Endodermal cell (in vitro differentiated cells): ENCODE measurements at regions not wholly inside any gene's neighbourhood (a gene's known extent, or its start where the extent isn't known, plus 50 kb on each side); places are given as distances from the start of the nearest gene placed in this dataset.

ENCODE experiments used
- DNase-seq: peaks from one replicate; pipeline ENCODE4 v3.0.0-alpha.2; 2017
- H3K27ac ChIP-seq: 2 replicates; pipeline ENCODE4 v1.5.1; 2013; ENCODE audit warnings: mild to moderate bottlenecking, low read depth, low read length, moderate library complexity
- H3K27me3 ChIP-seq: 2 replicates; pipeline ENCODE4 v1.6.1; 2013; ENCODE audit warnings: mild to moderate bottlenecking, low read length, moderate library complexity; ENCODE audit not compliant: insufficient read depth, control insufficient read depth, poor library complexity, severe bottlenecking
- H3K36me3 ChIP-seq: 2 replicates; pipeline ENCODE4 v1.7.0; 2013; ENCODE audit warnings: mild to moderate bottlenecking, low read length, moderate library complexity; ENCODE audit not compliant: control insufficient read depth, insufficient read depth
- H3K4me1 ChIP-seq: one replicate; pipeline ENCODE4 v1.7.0; 2013; ENCODE audit warnings: low read length; ENCODE audit not compliant: control insufficient read depth, insufficient read depth
- H3K4me3 ChIP-seq: 2 replicates; pipeline ENCODE4 v1.5.1; 2013; ENCODE audit warnings: mild to moderate bottlenecking, low read length, moderate library complexity
- H3K9ac ChIP-seq: 2 replicates; pipeline ENCODE4 v1.6.1; 2013; ENCODE audit warnings: mild to moderate bottlenecking, low read length, moderate library complexity; ENCODE audit not compliant: poor library complexity, severe bottlenecking; ENCODE audit errors: extremely low read depth
- H3K9me3 ChIP-seq: 2 replicates; pipeline ENCODE4 v1.6.1; 2013; ENCODE audit warnings: mild to moderate bottlenecking, low read length, moderate library complexity; ENCODE audit not compliant: control insufficient read depth
- H3K27ac Mint-ChIP-seq: 2 replicates; pipeline ENCODE4 v1.8.0; 2020; ENCODE audit warnings: mixed read lengths
- H3K27me3 Mint-ChIP-seq: 2 replicates; pipeline ENCODE4 v1.8.0; 2021; ENCODE audit warnings: mild to moderate bottlenecking, mixed read lengths; ENCODE audit not compliant: insufficient read depth
- H3K36me3 Mint-ChIP-seq: 2 replicates; pipeline ENCODE4 v1.8.0; 2020; ENCODE audit warnings: low read depth, mixed read lengths
- H3K4me1 Mint-ChIP-seq: 2 replicates; pipeline ENCODE4 v1.8.0; 2020; ENCODE audit warnings: mixed read lengths
- H3K4me3 Mint-ChIP-seq: 2 replicates; pipeline ENCODE4 v1.8.0; 2020; ENCODE audit warnings: mild to moderate bottlenecking, moderate library complexity, mixed read lengths
- H3K9me3 Mint-ChIP-seq: 2 replicates; pipeline ENCODE4 v1.8.0; 2020; ENCODE audit warnings: mild to moderate bottlenecking, mixed read lengths
- CTCF ChIP-seq: fragments of 200-600 bp; sonication (generic); conservative IDR thresholded peaks from 2 replicates; pipeline ENCODE4 v1.5.0; 2021; ENCODE audit warnings: antibody characterized with exemption, mild to moderate bottlenecking
- WGBS, 2 experiments: methylation state at CpG; one replicate each; pipeline versions ENCODE4 v1.1.5 to v1.1.7; 2013; ENCODE audit warnings: missing lambda C conversion rate in 2 of 2, mixed read lengths in 1 of 2; ENCODE audit not compliant: insufficient coverage in 1 of 2, insufficient read length in 1 of 2; 5-methylcytosine and 5-hydroxymethylcytosine counted together

GRCh38 chr5:137565450-137565849 is 66.3 kb upstream of the SPOCK1 start:
- H3K36me3 Mint-ChIP-seq, result no peaks in the 10 kb centered on the region
- no peaks in the 10 kb centered on the region for H3K9me3 ChIP-seq
- no peak for TF ChIP-seq CTCF
- no peaks in the 10 kb centered on the region for H3K4me1 ChIP-seq
- no peaks in the 10 kb centered on the region for H3K27me3 ChIP-seq
- H3K4me3 Mint-ChIP-seq, result no peak overlapping the region
- 51 to 59% methylated on average over 3 of the region's 3 CpGs for WGBS, 2 experiments
- no peaks in the 10 kb centered on the region for H3K9me3 Mint-ChIP-seq
- H3K4me3 ChIP-seq, result no peak overlapping the region
- H3K36me3 ChIP-seq, result no peaks in the 10 kb centered on the region
- DNase-seq, result no peak
- H3K9ac ChIP-seq, result no peak overlapping the region
- H3K27me3 Mint-ChIP-seq, result peaks cover 2% of the 10 kb centered on the region
- no peak overlapping the region for H3K27ac Mint-ChIP-seq
- no peaks in the 10 kb centered on the region for H3K4me1 Mint-ChIP-seq
- no peak overlapping the region for H3K27ac ChIP-seq

- Mint-ChIP-seq H3K4me1 (no peaks in the 10 kb centered on the region), H3K4me3 (no peak overlapping the region), H3K27ac (no peak overlapping the region), H3K27me3 (peaks cover 2% of the 10 kb centered on the region), H3K9me3 (no peaks in the 10 kb centered on the region), H3K36me3 (no peaks in the 10 kb centered on the region)
- 47 to 69% methylated on average over 3 to 5 of the region's 5 CpGs for WGBS, 2 experiments
- no peaks in the 10 kb centered on the region for H3K4me1 ChIP-seq
- no peak overlapping the region for H3K27ac ChIP-seq
- DNase-seq, result no peak
- no peaks in the 10 kb centered on the region for H3K9me3 ChIP-seq
- no peak overlapping the region for H3K4me3 ChIP-seq
- H3K27me3 ChIP-seq, result no peaks in the 10 kb centered on the region
- no peak for TF ChIP-seq CTCF
- no peak overlapping the region for H3K9ac ChIP-seq
- no peaks in the 10 kb centered on the region for H3K36me3 ChIP-seq
These were observed 65.4 kb upstream of the SPOCK1 start for GRCh38 chr5:137564398-137564961.

GRCh38 chr5:137563646-137564397 is 64.7 kb upstream of the SPOCK1 start:
- Histone ChIP-seq H3K4me3 (no peak overlapping the region), H3K9ac (no peak overlapping the region), H3K27me3 (no peaks in the 10 kb centered on the region), H3K4me1 (no peaks in the 10 kb centered on the region), H3K27ac (no peak overlapping the region), H3K9me3 (no peaks in the 10 kb centered on the region), H3K36me3 (no peaks in the 10 kb centered on the region)
- DNase-seq, result no peak
- Mint-ChIP-seq H3K4me1 (no peaks in the 10 kb centered on the region), H3K36me3 (no peaks in the 10 kb centered on the region), H3K27ac (no peak overlapping the region), H3K27me3 (no peaks in the 10 kb centered on the region), H3K9me3 (no peaks in the 10 kb centered on the region), H3K4me3 (no peak overlapping the region)
- TF ChIP-seq CTCF, result no peak
- 93 to 95% methylated on average over 11 to 14 of the region's 14 CpGs for WGBS, 2 experiments
